Kidney (tissue), 13 donors: ENCODE measurements at regions not wholly inside any gene's neighbourhood (a gene's known extent, or its start where the extent isn't known, plus 50 kb on each side); places are given as distances from the start of the nearest gene placed in this dataset.

ENCODE experiments used
- DNase-seq, 5 donors: peaks; one replicate each; pipeline ENCODE4 v3.0.0-alpha.2; 2013 to 2020
- FAIRE-seq: peaks from 2 replicates; lab custom pipeline; 2012; peaks lifted over from hg19 to GRCh38; lab: Jason Lieb, UNC
- H3K27ac ChIP-seq, 2 donors: one replicate each; pipeline ENCODE4 v1.7.0; 2013; ENCODE audit warnings: low read depth in 2 of 2, low read length in 2 of 2, inconsistent platforms in 1 of 2
- H3K27me3 ChIP-seq: one replicate; pipeline ENCODE4 v1.7.1; 2013; ENCODE audit warnings: low read length, inconsistent platforms; ENCODE audit not compliant: control insufficient read depth, insufficient read depth
- H3K36me3 ChIP-seq, 3 donors: one replicate each; pipeline versions ENCODE4 v1.7.0 to v1.7.1; 2013; ENCODE audit warnings: low read length in 3 of 3, control low read depth in 1 of 3, inconsistent platforms in 1 of 3; ENCODE audit not compliant: insufficient read depth in 3 of 3, control insufficient read depth in 2 of 3
- H3K4me1 ChIP-seq, 3 donors: one replicate each; pipeline versions ENCODE4 v1.7.0 to v1.7.1; 2013; ENCODE audit warnings: low read length in 3 of 3, inconsistent platforms in 1 of 3, low read depth in 1 of 3; ENCODE audit not compliant: control insufficient read depth in 2 of 3, insufficient read depth in 2 of 3
- H3K4me3 ChIP-seq, 3 donors: one replicate each; pipeline versions ENCODE4 v1.7.0 to v1.8.1; 2013; ENCODE audit warnings: low read length in 3 of 3, control low read depth in 1 of 3, inconsistent platforms in 1 of 3
- H3K9ac ChIP-seq, 3 donors: one replicate each; pipeline versions ENCODE4 v1.7.0 to v1.7.1; 2013; ENCODE audit warnings: low read length in 3 of 3, control low read depth in 1 of 3, inconsistent platforms in 1 of 3
- H3K9me3 ChIP-seq, 3 donors: one replicate each; pipeline versions ENCODE4 v1.7.0 to v1.7.1; 2013; ENCODE audit warnings: low read length in 3 of 3, control low read depth in 1 of 3, inconsistent platforms in 1 of 3; ENCODE audit not compliant: control insufficient read depth in 2 of 3, insufficient read depth in 1 of 3
- CTCF ChIP-seq: IDR thresholded peaks from 3 replicates; pipeline ENCODE4 v1.5.1; 2012; ENCODE audit warnings: mild to moderate bottlenecking, moderate library complexity, borderline replicate concordance; ENCODE audit not compliant: insufficient read depth; ENCODE audit errors: extremely low read depth
- intact Hi-C: fragments of 100-400 bp; cut with DNase I; formaldehyde crosslinking; loops from one replicate; pipeline ENCODE4 v1.11.1; 2022
- donor health status: control.
- donor health status: control.
- donor health status: control.
- donor health status: control.
- donor health status: control.
- donor health status: DM: yes; HTN: yes; CAD: no.
- donor health status: Normal renal cell carcinoma (clear cell type).

- Histone ChIP-seq H3K36me3 (no peaks in the 10 kb centered on the region), H3K4me1 (no peaks in the 10 kb centered on the region), H3K9ac (no peak overlapping the region), H3K27ac (no peak overlapping the region), H3K9me3 (no peaks in the 10 kb centered on the region), H3K4me3 (no peak overlapping the region), H3K27me3 (no peaks in the 10 kb centered on the region)
- intact Hi-C loops = no loop called here
- no peak for TF ChIP-seq CTCF
- DNase-seq (no peak), FAIRE-seq (no peak)
Observed at GRCh38 chr5:167511276-167511675, 780.2 kb upstream of the WWC1 start.

- FAIRE-seq (no peak), DNase-seq (no peak)
- no peak for TF ChIP-seq CTCF
- H3K9ac ChIP-seq = no peak overlapping the region
- H3K4me1 ChIP-seq = no peaks in the 10 kb centered on the region
- no peak overlapping the region for H3K4me3 ChIP-seq
- no peak overlapping the region for H3K27ac ChIP-seq
- no peaks in the 10 kb centered on the region for H3K27me3 ChIP-seq
- no peaks in the 10 kb centered on the region for H3K36me3 ChIP-seq
- intact Hi-C loops = no loop called here
- no peaks in the 10 kb centered on the region for H3K9me3 ChIP-seq
Observed at GRCh38 chr5:167512111-167512510, 779.3 kb upstream of the WWC1 start.

GRCh38 chr5:167513381-167513780, 778.1 kb upstream of the WWC1 start:
- Histone ChIP-seq H3K36me3 (no peaks in the 10 kb centered on the region), H3K27me3 (no peaks in the 10 kb centered on the region), H3K4me1 (no peaks in the 10 kb centered on the region), H3K9ac (no peak overlapping the region), H3K27ac (no peak overlapping the region), H3K4me3 (no peak overlapping the region), H3K9me3 (no peaks in the 10 kb centered on the region)
- no peak for FAIRE-seq
- no peak for DNase-seq
- no peak for TF ChIP-seq CTCF
- intact Hi-C loops = no loop called here

GRCh38 chr5:167514461-167514860, 777.0 kb upstream of the WWC1 start:
- DNase-seq = no peak
- Histone ChIP-seq H3K4me1 (no peaks in the 10 kb centered on the region), H3K9me3 (no peaks in the 10 kb centered on the region), H3K27me3 (no peaks in the 10 kb centered on the region), H3K4me3 (no peak overlapping the region), H3K36me3 (no peaks in the 10 kb centered on the region), H3K27ac (no peak overlapping the region), H3K9ac (no peak overlapping the region)
- intact Hi-C loops = no loop called here
- TF ChIP-seq CTCF = no peak
- FAIRE-seq = no peak
